ENCODE measurements at regions not wholly inside any gene's neighbourhood (a gene's known extent, or its start where the extent isn't known, plus 50 kb on each side); places are given as distances from the start of the nearest gene placed in this dataset.

DNA sequence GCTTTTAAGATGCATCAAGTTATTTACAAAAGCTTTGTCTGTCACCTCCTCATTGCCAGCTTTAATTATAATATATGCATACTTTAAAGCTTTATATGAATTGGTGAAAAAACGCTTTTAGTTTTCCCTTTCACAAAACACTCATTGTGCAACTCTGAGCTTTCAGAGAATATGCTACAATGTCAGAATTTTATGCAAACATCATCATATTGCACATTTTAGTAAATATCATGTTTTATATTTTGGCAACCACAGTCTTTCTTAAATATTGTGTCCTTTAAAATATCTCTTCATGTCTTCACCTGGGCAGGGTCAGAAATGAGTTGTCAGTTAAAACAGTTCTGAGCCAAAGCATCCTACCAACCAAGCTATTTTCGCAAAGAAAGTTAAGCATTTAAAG, 601.1 kb upstream of the RORB start:
- TF ChIP-seq CTCF (IDR thresholded peaks at IDR 0.05; ENCODE audit: extremely low read depth in 1 of 2, insufficient read depth in 1 of 2, low read depth in 1 of 2, low read length in 2 of 2): no peak
- TF ChIP-seq JUN (IDR thresholded peaks at IDR 0.05; ENCODE audit: borderline replicate concordance, insufficient read depth, insufficient read length, low read depth): no peak
- TF ChIP-seq POLR2A (IDR thresholded peaks at IDR 0.05; ENCODE audit: low read depth, low read length): no peak
- TF ChIP-seq POLR2AphosphoS5 (IDR thresholded peaks at IDR 0.05; ENCODE audit: insufficient read depth, low read depth, low read length): no peak
- no peak for TF ChIP-seq MYC (IDR thresholded peaks at IDR 0.05; ENCODE audit: low read depth, low read length)
- no peak for TF ChIP-seq EZH2 (IDR thresholded peaks at IDR 0.05; ENCODE audit: borderline replicate concordance, low read depth, low read length, severe bottlenecking)
- no peak for TF ChIP-seq GATA2 (IDR thresholded peaks at IDR 0.05; ENCODE audit: insufficient read depth, insufficient read length, low read depth, low read length)
- TF ChIP-seq MAX (IDR thresholded peaks at IDR 0.05; ENCODE audit: insufficient read depth, insufficient read length): no peak
- TF ChIP-seq FOS (IDR thresholded peaks at IDR 0.05; ENCODE audit: borderline replicate concordance, insufficient read depth, low read length): no peak

All from endothelial cell of umbilical vein (primary cell).